Stomach (tissue), 8 donors: ENCODE measurements at regions not wholly inside any gene's neighbourhood (a gene's known extent, or its start where the extent isn't known, plus 50 kb on each side); places are given as distances from the start of the nearest gene placed in this dataset.

Experiments
- DNase-seq, 2 donors: peaks; one replicate each; pipeline versions ENCODE4 v3.0.0 to v3.0.0-alpha.2; 2013 to 2019
- H3K27ac ChIP-seq, 5 donors: fragments of 200-600 bp in 4 of 5; sonication (generic) in 4 of 5; one replicate each; pipeline ENCODE4 v1.5.1; 2013 to 2019; ENCODE audit warnings: mild to moderate bottlenecking in 1 of 5, moderate library complexity in 1 of 5
- H3K27me3 ChIP-seq, 3 donors: fragments of 200-600 bp; sonication (generic); one replicate each; pipeline ENCODE4 v1.5.1; 2017 to 2019; ENCODE audit warnings: mixed run types in 1 of 3
- H3K36me3 ChIP-seq, 4 donors: fragments of 200-600 bp; sonication (generic); 1 replicate in 3 of 4; 2 replicates in 1 of 4; pipeline ENCODE4 v1.5.1; 2016 to 2019
- H3K4me1 ChIP-seq, 4 donors: fragments of 200-600 bp; sonication (generic); one replicate each; pipeline ENCODE4 v1.5.1; 2016 to 2019
- H3K4me3 ChIP-seq, 4 donors: fragments of 200-600 bp; sonication (generic) in 3 of 4; one replicate each; pipeline ENCODE4 v1.5.1; 2016 to 2019; ENCODE audit warnings: mild to moderate bottlenecking in 1 of 4
- H3K9me3 ChIP-seq, 4 donors: fragments of 200-600 bp; sonication (generic); one replicate each; pipeline ENCODE4 v1.5.1; 2016 to 2019
- EP300 ChIP-seq: sonication (generic); formaldehyde crosslinking; IDR thresholded peaks from one replicate; pipeline ENCODE4 v1.6.1; 2017; ENCODE audit warnings: antibody characterized with exemption
- POLR2A ChIP-seq, 4 donors: fragments of 450-650 bp; IDR thresholded peaks; one replicate each; pipeline ENCODE4 v1.6.1; 2016; ENCODE audit warnings: antibody characterized with exemption in 4 of 4, control low read depth in 2 of 4, mild to moderate bottlenecking in 1 of 4, moderate library complexity in 1 of 4
- POLR2AphosphoS5 ChIP-seq, 3 donors: sonication (generic); formaldehyde crosslinking; IDR thresholded peaks; one replicate each; pipeline ENCODE4 v1.6.1; 2016; ENCODE audit warnings: antibody characterized with exemption in 3 of 3
- WGBS, 5 donors: extraction: QIAGEN DNeasy Blood & Tissue Kit in 3 of 5; methylation state at CpG; one replicate each; pipeline versions ENCODE4 v1.1.5 to v1.1.7; 2013 to 2018; 5-methylcytosine and 5-hydroxymethylcytosine counted together
- intact Hi-C: fragments of 100-400 bp; cut with DNase I; formaldehyde crosslinking; loops from one replicate; pipeline ENCODE4 v1.15.1; 2023; ENCODE audit warnings: low total_unique reads
- TF ChIP-seq, protein P1 (sequence below), 7 experiments: fragments of 450-650 bp in 4 of 7; fragments of 200-600 bp in 3 of 7; sonication (generic) in 3 of 7; IDR thresholded peaks; one replicate each; pipeline ENCODE4 v1.5.1; 2016 to 2019; ENCODE audit warnings: antibody characterized with exemption in 7 of 7, control low read depth in 2 of 7, mild to moderate bottlenecking in 1 of 7
- donor health status: healthy with polysubstance abuse.
- donor health status: Bipolar disorder and iron deficiency.
- donor health status: healthy.

DNA sequence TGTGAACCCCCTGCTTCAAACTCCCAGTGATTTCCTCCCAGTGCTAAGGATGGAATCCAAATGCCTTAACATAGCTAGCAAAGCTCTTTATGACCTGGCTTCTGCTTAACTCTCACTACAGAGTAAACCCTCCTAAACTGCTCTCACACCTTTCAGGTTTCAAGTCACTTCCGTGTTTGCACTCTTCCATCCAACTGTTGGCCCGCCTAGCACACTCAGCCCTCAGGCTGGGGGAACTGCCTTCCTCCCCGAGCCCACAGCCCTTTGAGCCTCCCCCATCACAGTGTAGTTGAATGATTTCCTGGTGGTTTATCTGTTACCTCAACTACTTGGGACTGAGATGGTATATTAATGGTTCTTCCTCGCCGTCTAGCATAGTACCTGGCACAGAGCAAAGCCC lies 342.5 kb downstream of the NPIPA8 start:
- intact Hi-C loops, result no loop called here
- no peak overlapping the region for H3K27ac ChIP-seq
- 41 to 57% (median 46%) methylated on average over 5 of the region's 5 CpGs for WGBS, 5 donors

DNA sequence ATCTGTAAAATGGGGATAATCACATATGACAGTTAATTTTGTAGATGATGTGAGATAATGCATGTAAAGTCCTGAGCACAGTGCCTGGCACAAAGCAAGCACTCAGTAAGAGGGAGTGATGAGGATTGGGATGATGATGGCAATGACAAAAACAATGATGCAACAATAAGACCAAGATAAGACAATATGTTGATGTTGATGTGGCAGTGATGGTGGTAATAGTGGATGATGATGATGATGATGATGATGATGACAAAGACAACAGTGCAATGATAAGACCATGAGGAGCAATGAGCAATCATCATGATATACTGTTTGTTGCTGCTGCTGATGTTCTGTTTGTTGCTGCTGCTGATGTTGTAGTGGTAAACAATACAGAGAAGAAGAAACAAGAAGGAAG lies 344.1 kb downstream of the NPIPA8 start:
- no peak for DNase-seq
- intact Hi-C loops, result no loop called here
- Histone ChIP-seq H3K36me3 (no peaks in the 10 kb centered on the region), H3K4me3 (no peak overlapping the region), H3K27me3 (no peaks in the 10 kb centered on the region), H3K4me1 (no peaks in the 10 kb centered on the region), H3K27ac (no peak overlapping the region), H3K9me3 (peaks cover 0 to 4% (median 0%) of the 10 kb centered on the region in 4 donors)
- TF ChIP-seq EP300, result no peak
- no peak for TF ChIP-seq POLR2A (IDR thresholded peaks at IDR 0.05)
- TF ChIP-seq, protein P1, sequence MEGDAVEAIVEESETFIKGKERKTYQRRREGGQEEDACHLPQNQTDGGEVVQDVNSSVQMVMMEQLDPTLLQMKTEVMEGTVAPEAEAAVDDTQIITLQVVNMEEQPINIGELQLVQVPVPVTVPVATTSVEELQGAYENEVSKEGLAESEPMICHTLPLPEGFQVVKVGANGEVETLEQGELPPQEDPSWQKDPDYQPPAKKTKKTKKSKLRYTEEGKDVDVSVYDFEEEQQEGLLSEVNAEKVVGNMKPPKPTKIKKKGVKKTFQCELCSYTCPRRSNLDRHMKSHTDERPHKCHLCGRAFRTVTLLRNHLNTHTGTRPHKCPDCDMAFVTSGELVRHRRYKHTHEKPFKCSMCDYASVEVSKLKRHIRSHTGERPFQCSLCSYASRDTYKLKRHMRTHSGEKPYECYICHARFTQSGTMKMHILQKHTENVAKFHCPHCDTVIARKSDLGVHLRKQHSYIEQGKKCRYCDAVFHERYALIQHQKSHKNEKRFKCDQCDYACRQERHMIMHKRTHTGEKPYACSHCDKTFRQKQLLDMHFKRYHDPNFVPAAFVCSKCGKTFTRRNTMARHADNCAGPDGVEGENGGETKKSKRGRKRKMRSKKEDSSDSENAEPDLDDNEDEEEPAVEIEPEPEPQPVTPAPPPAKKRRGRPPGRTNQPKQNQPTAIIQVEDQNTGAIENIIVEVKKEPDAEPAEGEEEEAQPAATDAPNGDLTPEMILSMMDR (IDR thresholded peaks at IDR 0.05), result no peak

More for the DNA sequence above, 342.5 kb downstream of the NPIPA8 start:
- no peak for TF ChIP-seq POLR2A (IDR thresholded peaks at IDR 0.05)
- no peak for TF ChIP-seq POLR2AphosphoS5 (IDR thresholded peaks at IDR 0.05)
- TF ChIP-seq, protein P1 (IDR thresholded peaks at IDR 0.05), result no peak
- TF ChIP-seq EP300, result no peak
- Histone ChIP-seq H3K4me3 (no peak overlapping the region), H3K36me3 (no peaks in the 10 kb centered on the region), H3K27me3 (no peaks in the 10 kb centered on the region), H3K4me1 (no peaks in the 10 kb centered on the region), H3K9me3 (peaks cover 0 to 4% (median 0%) of the 10 kb centered on the region in 4 donors)
- no peak for DNase-seq

DNA sequence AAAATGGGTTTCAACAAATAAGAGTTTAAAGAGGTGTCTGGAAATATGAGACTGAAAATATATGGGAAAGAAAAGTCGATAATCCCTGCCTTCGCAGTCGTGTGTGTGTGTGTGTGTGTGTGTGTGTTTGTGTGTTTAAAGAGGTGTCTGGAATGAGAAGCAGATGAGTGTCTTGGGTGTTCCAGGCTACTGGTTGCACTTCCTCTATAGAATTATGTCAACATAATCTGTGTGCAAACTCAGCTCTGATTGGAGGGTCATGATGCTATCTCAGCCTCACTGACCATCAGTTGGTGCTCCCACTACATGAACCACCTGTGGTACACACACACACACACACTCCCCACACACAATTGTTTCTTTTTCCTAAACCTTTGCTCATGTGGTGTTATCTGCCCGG lies 347.3 kb downstream of the NPIPA8 start:
- H3K9me3 ChIP-seq, result no peaks in the 10 kb centered on the region
- 77 to 88% (median 81%) methylated on average over 4 of the region's 4 CpGs for WGBS, 5 donors
- TF ChIP-seq EP300 (no peak), POLR2AphosphoS5 (IDR thresholded peaks at IDR 0.05) (no peak), POLR2A (IDR thresholded peaks at IDR 0.05) (no peak)
- TF ChIP-seq, protein P1 (IDR thresholded peaks at IDR 0.05), result no peak
- no peak overlapping the region for H3K27ac ChIP-seq
- intact Hi-C loops, result no loop called here
- no peaks in the 10 kb centered on the region for H3K36me3 ChIP-seq
- no peaks in the 10 kb centered on the region for H3K27me3 ChIP-seq
- H3K4me3 ChIP-seq, result no peak overlapping the region
- no peaks in the 10 kb centered on the region for H3K4me1 ChIP-seq
- no peak for DNase-seq

DNA sequence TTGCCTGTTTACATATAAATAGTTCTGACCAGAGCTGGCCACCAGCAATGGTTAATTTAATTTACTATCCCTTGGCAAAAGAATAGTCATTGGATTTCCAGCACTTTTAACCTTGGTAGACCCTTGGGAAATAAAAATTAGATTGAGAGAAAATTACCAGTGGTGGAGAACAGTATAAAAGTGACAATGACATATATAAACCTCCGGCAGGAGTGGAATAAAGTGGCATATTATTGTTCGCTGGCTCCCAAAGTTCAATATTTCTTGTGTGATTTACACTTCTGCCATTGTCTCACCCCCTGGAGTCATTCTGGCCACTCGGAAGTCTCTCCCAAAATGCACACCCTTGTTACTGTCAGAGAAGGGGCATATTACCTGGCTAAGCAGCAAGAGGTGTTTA lies 347.7 kb downstream of the NPIPA8 start:
- no peaks in the 10 kb centered on the region for H3K27me3 ChIP-seq

More for the DNA sequence above, 347.7 kb downstream of the NPIPA8 start:
- intact Hi-C loops, result no loop called here
- TF ChIP-seq POLR2A (IDR thresholded peaks at IDR 0.05), result no peak
- no peak for TF ChIP-seq POLR2AphosphoS5 (IDR thresholded peaks at IDR 0.05)
- TF ChIP-seq, protein P1 (IDR thresholded peaks at IDR 0.05), result no peak
- TF ChIP-seq EP300, result no peak
- Histone ChIP-seq H3K36me3 (no peaks in the 10 kb centered on the region), H3K4me1 (no peaks in the 10 kb centered on the region), H3K9me3 (no peaks in the 10 kb centered on the region), H3K27ac (no peak overlapping the region), H3K4me3 (no peak overlapping the region)
- 72 to 91% (median 86%) methylated on average over 3 of the region's 3 CpGs for WGBS, 5 donors
- DNase-seq, result no peak
